ENCODE measurements at regions not wholly inside any gene's neighbourhood (a gene's known extent, or its start where the extent isn't known, plus 50 kb on each side); places are given as distances from the start of the nearest gene placed in this dataset.

GRCh38 chr13:103325672-103326071 lies 259.5 kb upstream of the SLC10A2 start:
- Histone ChIP-seq H3K27ac (no peak overlapping the region), H3K9me3 (replicated peaks in 1 of 3) (no peaks in the 10 kb centered on the region), H3K27me3 (no peaks in the 10 kb centered on the region), H3K4me1 (replicated peaks in 1 of 2) (no peaks in the 10 kb centered on the region), H3K36me3 (replicated peaks in 1 of 2) (no peaks in the 10 kb centered on the region), H3K4me3 (no peak overlapping the region)
- no peak for DNase-seq
- TF ChIP-seq POLR2A (IDR thresholded peaks at IDR 0.05) (no peak), CTCF (IDR thresholded peaks at IDR 0.05) (no peak)
- WGBS, 4 donors, result 46 to 68% (median 66%) methylated on average over 2 of the region's 2 CpGs
- intact Hi-C loops (cut with DNase I), result no loop called here

- H3K27ac ChIP-seq, result no peak overlapping the region
- no peaks in the 10 kb centered on the region for H3K36me3 ChIP-seq (replicated peaks in 1 of 2)
- H3K27me3 ChIP-seq, result no peaks in the 10 kb centered on the region
- no peak for DNase-seq
- no peak overlapping the region for H3K4me3 ChIP-seq
- H3K9me3 ChIP-seq (replicated peaks in 1 of 3), result no peaks in the 10 kb centered on the region
- WGBS, 4 donors, result 39 to 57% (median 54%) methylated on average over 2 of the region's 2 CpGs
- no peak for TF ChIP-seq POLR2A (IDR thresholded peaks at IDR 0.05)
- no peak for TF ChIP-seq CTCF (IDR thresholded peaks at IDR 0.05)
- H3K4me1 ChIP-seq (replicated peaks in 1 of 2), result no peaks in the 10 kb centered on the region
- intact Hi-C loops (cut with DNase I), result no loop called here
Measured at GRCh38 chr13:103324641-103325040, 258.4 kb upstream of the SLC10A2 start.

- Histone ChIP-seq H3K27me3 (no peaks in the 10 kb centered on the region), H3K36me3 (replicated peaks in 1 of 2) (no peaks in the 10 kb centered on the region), H3K4me3 (no peak overlapping the region), H3K27ac (no peak overlapping the region), H3K9me3 (replicated peaks in 1 of 3) (no peaks in the 10 kb centered on the region), H3K4me1 (replicated peaks in 1 of 2) (no peaks in the 10 kb centered on the region)
- 78 to 91% (median 87%) methylated on average over 2 of the region's 2 CpGs for WGBS, 4 donors
- DNase-seq, result no peak
- TF ChIP-seq CTCF (IDR thresholded peaks at IDR 0.05) (no peak), POLR2A (IDR thresholded peaks at IDR 0.05) (no peak)
- intact Hi-C loops (cut with DNase I), result no loop called here
Measured at GRCh38 chr13:103315711-103316110, 249.5 kb upstream of the SLC10A2 start.

- no peaks in the 10 kb centered on the region for H3K36me3 ChIP-seq (replicated peaks in 1 of 2)
- H3K4me1 ChIP-seq (replicated peaks in 1 of 2), result no peaks in the 10 kb centered on the region
- no peak overlapping the region for H3K27ac ChIP-seq
- H3K27me3 ChIP-seq, result no peaks in the 10 kb centered on the region
- no peak overlapping the region for H3K4me3 ChIP-seq
- TF ChIP-seq CTCF (IDR thresholded peaks at IDR 0.05) (no peak), POLR2A (IDR thresholded peaks at IDR 0.05) (no peak)
- 76 to 89% (median 81%) methylated on average over 2 of the region's 2 CpGs for WGBS, 4 donors
- H3K9me3 ChIP-seq (replicated peaks in 1 of 3), result no peaks in the 10 kb centered on the region
- intact Hi-C loops (cut with DNase I), result no loop called here
- no peak for DNase-seq
Measured at GRCh38 chr13:103312467-103312866, 246.2 kb upstream of the SLC10A2 start.
